ENCODE measurements at regions not wholly inside any gene's neighbourhood (a gene's known extent, or its start where the extent isn't known, plus 50 kb on each side); places are given as distances from the start of the nearest gene placed in this dataset.

GRCh38 chr22:33202455-33202854, 144.3 kb upstream of the SYN3 start:
- H3K4me3 ChIP-seq (ENCODE audit: control insufficient read depth, low read depth, low read length): no peak overlapping the region
- no peak for TF ChIP-seq CTCF (conservative IDR thresholded peaks at IDR 0.05; ENCODE audit: control insufficient read depth, insufficient read depth, low read depth, low read length)
- DNase-seq (ENCODE audit: low read depth): no peak

GRCh38 chr22:33194529-33195077, 136.4 kb upstream of the SYN3 start:
- no peak for TF ChIP-seq CTCF (conservative IDR thresholded peaks at IDR 0.05; ENCODE audit: control insufficient read depth, insufficient read depth, low read depth, low read length)
- no peak overlapping the region for H3K4me3 ChIP-seq (ENCODE audit: control insufficient read depth, low read depth, low read length)
- DNase-seq (ENCODE audit: low read depth): no peak

GRCh38 chr22:33192156-33192555, 134.0 kb upstream of the SYN3 start:
- DNase-seq (ENCODE audit: low read depth): no peak
- TF ChIP-seq CTCF (conservative IDR thresholded peaks at IDR 0.05; ENCODE audit: control insufficient read depth, insufficient read depth, low read depth, low read length): no peak

GRCh38 chr22:33188326-33188725, 130.1 kb upstream of the SYN3 start:
- H3K4me3 ChIP-seq (ENCODE audit: control insufficient read depth, low read depth, low read length): no peak overlapping the region
- DNase-seq (ENCODE audit: low read depth): peak; percentile 6
- TF ChIP-seq CTCF (conservative IDR thresholded peaks at IDR 0.05; ENCODE audit: control insufficient read depth, insufficient read depth, low read depth, low read length): no peak

More at GRCh38 chr22:33192156-33192555, 134.0 kb upstream of the SYN3 start:
- H3K4me3 ChIP-seq (ENCODE audit: control insufficient read depth, low read depth, low read length): no peak overlapping the region

- DNase-seq (ENCODE audit: low read depth): no peak
- TF ChIP-seq CTCF (conservative IDR thresholded peaks at IDR 0.05; ENCODE audit: control insufficient read depth, insufficient read depth, low read depth, low read length): no peak
- H3K4me3 ChIP-seq (ENCODE audit: control insufficient read depth, low read depth, low read length): no peak overlapping the region
These were observed 128.6 kb upstream of the SYN3 start for GRCh38 chr22:33186816-33187215.

GRCh38 chr22:33180356-33180755, 122.2 kb upstream of the SYN3 start:
- H3K4me3 ChIP-seq (ENCODE audit: control insufficient read depth, low read depth, low read length): no peak overlapping the region
- DNase-seq (ENCODE audit: low read depth): peak; percentile 16
- no peak for TF ChIP-seq CTCF (conservative IDR thresholded peaks at IDR 0.05; ENCODE audit: control insufficient read depth, insufficient read depth, low read depth, low read length)
